HG03135 (cell line): ENCODE measurements at regions not wholly inside any gene's neighbourhood (a gene's known extent, or its start where the extent isn't known, plus 50 kb on each side); places are given as distances from the start of the nearest gene placed in this dataset.
"Not testable (repeated sequence)": the region's sequence is repeated elsewhere in the genome, so short reads cannot be mapped to it uniquely, and the experiment has no call there.

ENCODE experiments used
- ATAC-seq: cut with Tn5 transposase; IDR thresholded peaks from one replicate; pipeline ENCODE4 v1.9.1; 2021; ENCODE audit warnings: mild to moderate bottlenecking, moderate library complexity; ENCODE audit not compliant: unreplicated experiment

- not testable (repeated sequence) for ATAC-seq
Measured at GRCh38 chr7:76971201-76971600, 61.0 kb downstream of the SPDYE17 start.

- not testable (repeated sequence) for ATAC-seq
Measured at GRCh38 chr7:76969892-76970291, 62.3 kb downstream of the SPDYE17 start.

- ATAC-seq, result not testable (repeated sequence)
Measured at GRCh38 chr7:76965731-76966548, 66.2 kb downstream of the SPDYE17 start.

- ATAC-seq, result not testable (repeated sequence)
Measured at GRCh38 chr7:76964050-76964449, 68.1 kb downstream of the SPDYE17 start.

DNA sequence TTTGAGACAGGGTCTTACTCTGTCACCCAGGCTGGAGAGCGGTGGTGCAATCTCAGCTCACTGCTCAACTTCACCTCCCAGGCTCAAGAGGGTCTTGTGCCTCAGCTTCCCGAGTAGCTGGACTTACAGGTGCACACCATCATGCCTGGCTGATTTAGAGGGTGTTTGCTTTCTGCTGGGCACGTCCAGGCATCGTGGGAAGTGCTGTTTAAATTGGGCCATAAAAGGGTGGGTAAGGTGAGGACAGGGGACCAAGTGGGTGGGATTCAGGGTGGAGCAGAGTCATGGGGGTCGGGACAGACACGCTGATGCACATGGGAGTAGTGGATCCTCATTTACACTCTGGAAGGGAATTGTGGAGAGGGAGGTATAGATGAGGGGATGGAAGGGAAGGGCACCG, 69.1 kb downstream of the SPDYE17 start:
- ATAC-seq, result not testable (repeated sequence)

GRCh38 chr7:76960400-76960986, 71.7 kb downstream of the SPDYE17 start:
- peak; percentile 23 for ATAC-seq

- peak; percentile 97 for ATAC-seq
Measured at GRCh38 chr7:76959573-76960399, 72.4 kb downstream of the SPDYE17 start.

DNA sequence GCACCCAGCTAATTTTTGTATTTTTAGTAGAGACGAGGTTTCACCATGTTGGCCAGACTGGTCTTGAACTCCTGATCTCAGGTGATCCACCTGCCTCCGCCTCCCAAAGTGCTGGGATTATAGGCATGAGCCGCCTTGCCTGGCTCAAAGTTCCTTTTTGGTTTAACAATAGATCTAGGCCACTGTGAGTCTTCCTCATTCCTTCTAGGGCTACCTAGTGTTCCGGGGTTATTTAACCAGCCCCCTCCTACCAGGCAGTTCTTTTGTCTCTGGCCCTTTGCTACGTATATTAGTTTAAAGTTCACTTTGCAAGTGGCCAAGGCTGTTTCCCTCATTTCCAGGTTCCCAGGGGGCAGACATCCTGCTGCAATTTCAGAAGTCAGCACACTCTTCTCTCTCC, 75.6 kb downstream of the SPDYE17 start:
- ATAC-seq, result not testable (repeated sequence)

GRCh38 chr7:76955124-76955523, 77.0 kb downstream of the SPDYE17 start:
- ATAC-seq, result not testable (repeated sequence)

DNA sequence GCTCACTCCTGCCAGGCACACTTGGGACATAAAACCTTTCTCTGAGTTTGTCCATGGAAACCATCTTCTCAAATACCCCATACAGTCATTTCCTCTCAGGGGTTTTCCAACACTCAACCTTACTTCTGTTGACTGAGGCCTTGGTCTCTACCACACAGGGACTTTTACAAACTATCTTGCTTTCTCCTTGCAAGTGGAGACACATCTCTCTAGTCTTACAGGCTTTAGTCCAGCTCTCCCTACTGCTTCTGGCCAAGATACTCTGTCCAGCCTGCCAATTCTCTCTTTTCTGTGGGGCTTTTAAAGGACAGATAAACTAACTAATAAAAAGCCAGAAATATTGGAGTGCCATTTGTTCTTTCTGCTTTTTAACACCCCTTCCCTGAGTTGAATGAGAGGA, 87.6 kb downstream of the SPDYE17 start:
- ATAC-seq, result peak; percentile 47

DNA sequence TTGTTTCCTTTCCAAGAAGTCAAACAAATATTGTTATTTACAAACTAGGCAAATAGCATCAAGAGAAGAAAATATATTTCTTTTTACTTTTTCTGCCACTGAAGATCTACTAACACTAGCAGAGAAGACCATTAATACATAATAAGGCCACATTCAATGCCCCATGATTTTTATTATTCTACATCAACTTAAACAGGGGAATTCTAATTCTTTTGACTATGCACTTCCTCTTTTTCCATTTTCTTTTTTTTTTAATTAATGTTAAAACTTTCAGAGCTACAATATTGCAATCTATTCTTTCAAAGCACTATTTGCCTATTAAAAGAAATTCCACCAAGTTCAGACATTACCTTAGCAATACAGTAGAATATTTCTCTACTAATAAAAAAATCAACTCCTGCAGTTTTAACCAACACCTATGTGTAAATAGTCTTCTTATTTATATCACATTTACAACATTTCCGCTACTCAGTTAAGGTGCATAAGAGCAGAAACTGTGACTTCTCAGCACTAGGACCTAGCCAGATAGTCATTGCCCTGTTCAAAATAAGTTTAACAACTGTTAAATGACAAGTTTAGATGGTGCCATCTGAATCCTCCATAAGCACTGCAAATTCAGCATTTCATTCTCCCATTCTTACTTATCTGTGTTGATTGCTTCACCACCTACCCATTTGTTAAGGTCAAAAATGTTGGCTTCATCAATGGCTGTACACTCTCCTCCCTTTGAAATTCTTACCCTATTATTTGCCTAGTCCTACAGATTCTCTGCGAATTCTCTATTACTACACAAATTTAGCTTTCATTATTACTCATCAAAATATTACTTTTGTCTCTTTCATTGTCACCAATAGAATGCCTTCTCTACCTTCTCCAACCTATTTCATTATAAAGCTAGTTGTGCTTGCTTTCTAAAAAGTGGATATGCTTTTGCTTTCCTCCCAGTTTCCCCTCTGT, 90.1 kb downstream of the SPDYE17 start:
- peak; percentile 40 for ATAC-seq

GRCh38 chr7:76937781-76938180, 94.4 kb downstream of the SPDYE17 start:
- not testable (repeated sequence) for ATAC-seq

DNA sequence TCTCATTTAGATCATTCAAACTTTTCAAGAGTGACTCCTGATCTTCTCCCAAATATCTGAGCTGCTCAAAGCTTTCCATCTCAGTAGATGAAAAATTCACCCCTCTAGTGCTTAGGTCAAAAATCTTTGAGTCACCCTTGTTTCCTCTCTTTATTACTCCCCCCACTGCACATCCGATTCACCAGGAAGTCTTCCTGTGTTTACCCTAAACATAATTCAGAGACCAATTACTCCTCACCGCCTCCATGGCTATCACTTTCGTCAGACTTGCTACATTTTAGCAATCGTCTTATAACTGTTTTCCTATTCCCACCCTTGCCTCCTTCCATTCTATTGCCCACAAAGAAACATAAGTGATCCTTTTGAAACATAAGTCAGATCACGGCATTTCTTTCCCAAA, 94.8 kb downstream of the SPDYE17 start:
- not testable (repeated sequence) for ATAC-seq

DNA sequence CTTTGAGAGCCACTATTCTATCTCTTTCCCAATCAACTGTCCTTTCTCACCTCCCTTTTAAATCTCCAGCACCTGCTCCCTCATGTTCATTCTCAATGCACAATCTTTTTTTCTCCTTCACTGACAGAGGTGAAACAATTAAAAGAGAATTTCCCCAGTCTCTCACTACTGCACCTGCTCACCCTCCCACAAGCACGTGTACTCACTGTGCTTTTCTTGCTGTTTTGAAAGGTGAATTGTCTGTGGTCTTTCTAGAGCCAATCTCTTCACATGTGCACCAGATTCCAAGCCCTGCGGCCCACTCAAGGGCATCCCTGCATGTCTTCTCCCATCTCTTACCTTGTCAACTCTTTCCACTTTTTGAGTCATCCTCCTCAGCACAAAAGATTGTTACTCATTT, 95.8 kb downstream of the SPDYE17 start:
- ATAC-seq, result not testable (repeated sequence)

- not testable (repeated sequence) for ATAC-seq
Measured at GRCh38 chr7:76934711-76935110, 97.5 kb downstream of the SPDYE17 start.

DNA sequence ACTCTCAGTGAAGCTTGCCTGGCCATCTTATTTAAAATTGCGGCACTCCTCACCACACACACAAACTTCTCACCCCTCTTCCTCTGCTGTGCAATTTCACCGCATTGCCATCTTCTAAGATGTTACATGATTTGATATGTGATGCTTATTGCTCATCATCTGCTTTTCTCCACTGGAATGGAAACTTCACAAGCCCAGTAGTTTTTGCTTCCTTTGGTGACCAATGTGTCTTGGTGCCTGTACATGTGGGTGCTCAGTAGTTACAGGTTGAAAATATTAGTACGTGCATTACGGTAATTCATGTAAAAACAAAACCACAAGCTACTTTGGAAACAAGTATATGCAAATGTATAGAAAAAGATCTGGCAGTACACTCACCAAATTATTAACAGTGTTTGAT, 99.2 kb downstream of the SPDYE17 start:
- peak; percentile 66 for ATAC-seq

DNA sequence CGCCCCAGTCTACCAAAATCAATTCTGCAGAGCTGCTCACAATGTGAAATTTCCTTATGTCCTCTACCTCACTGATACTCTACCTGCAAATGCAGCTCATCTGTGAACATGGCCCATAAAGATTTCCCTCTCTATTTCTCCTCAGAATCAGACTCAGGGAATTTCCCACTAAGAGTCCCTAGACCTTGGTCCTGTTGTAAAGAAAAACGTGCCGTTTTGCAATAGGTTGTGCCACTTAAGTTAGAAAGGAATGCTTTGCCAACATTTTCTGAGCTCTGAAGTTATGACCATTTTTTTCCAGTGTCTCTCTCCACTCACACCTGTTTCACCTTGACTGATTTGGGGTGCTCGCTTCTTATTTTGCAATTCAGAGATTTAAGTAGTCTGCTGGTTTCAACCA, 100.7 kb downstream of the SPDYE17 start:
- ATAC-seq, result not testable (repeated sequence)

DNA sequence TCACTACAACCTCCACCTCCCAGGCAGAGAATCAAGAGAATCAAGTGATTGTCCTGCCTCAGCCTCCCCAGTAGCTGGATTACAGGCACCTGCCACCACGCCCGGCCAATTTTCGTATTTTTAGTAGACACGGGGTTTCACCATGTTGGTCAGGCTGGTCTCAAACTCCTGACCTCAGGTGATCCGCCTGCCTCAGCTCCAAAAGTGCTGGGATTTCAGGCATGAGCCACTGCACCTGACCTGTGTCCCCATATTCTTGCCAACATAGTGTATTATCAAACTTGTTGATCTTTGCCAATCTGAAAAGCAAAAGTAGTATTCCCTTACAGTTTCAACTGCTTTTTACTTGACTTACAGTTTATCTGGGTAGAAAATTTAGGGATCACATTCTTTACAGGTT, 101.7 kb downstream of the SPDYE17 start:
- not testable (repeated sequence) for ATAC-seq

DNA sequence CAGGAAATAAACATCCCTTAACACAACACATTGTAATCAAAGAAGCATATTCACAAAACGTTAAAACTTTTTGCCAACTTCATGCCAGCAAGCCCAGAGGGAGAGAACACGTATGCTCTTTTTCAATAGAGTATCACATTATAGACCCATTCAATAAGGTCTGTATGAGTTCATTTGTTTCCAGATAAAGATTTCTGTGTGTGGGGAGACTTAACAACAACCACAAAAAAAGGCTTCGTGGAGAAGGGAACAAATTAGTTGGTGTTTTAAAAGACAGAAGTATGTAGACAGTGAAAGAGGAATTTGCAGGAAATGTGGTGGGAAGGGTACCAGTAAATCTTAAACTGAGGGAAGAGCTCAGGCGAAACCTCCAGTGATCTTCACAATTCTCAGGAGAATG, 103.4 kb downstream of the SPDYE17 start:
- not testable (repeated sequence) for ATAC-seq

- not testable (repeated sequence) for ATAC-seq
Measured at GRCh38 chr7:76927741-76928393, 104.3 kb downstream of the SPDYE17 start.
